ENCODE measurements at regions not wholly inside any gene's neighbourhood (a gene's known extent, or its start where the extent isn't known, plus 50 kb on each side); places are given as distances from the start of the nearest gene placed in this dataset.

DNA sequence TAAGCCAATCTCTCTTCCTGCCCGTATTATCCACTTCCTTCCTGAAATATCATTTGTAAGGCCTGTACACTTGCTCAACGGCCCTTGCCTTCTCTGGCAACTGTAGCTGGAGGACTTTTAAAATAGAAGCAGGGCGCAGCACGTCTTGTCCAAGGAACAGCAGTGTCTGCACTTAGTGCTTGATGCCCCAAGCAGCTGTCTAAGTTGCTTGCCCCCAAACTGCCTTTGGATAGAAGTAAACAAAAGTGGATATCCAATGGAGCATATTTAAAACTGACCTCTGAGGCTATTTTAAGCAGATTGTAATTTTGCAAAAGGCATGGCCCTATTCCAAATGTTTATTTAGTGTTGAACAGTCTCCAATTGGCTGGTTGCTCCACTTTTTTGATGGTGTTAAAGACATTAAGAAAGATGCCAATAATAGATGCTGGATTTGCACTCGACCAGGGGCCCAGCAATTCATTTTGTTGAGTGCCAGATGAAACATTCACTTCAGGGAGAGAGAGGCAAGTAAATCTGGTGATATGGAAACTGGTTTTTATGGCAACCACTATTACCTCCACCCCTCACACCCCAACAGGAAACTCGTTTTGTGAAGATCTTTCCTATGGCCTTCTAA, 526.8 kb upstream of the TBL1XR1 start:
- Mint-ChIP-seq H3K9me3 (peaks cover 2% of the 10 kb centered on the region), H3K36me3 (ENCODE audit: low read depth) (no peaks in the 10 kb centered on the region), H3K4me1 (ENCODE audit: low read depth) (peaks cover 10% of the 10 kb centered on the region), H3K27ac (no peak overlapping the region), H3K27me3 (ENCODE audit: low read depth) (no peaks in the 10 kb centered on the region), H3K4me3 (no peak overlapping the region)
- intact Hi-C loops (cut with micrococcal nuclease) = no loop called here
- CTCF ChIA-PET = no interaction called here
- no peak for DNase-seq

- H3K36me3 Mint-ChIP-seq (ENCODE audit: low read depth) = no peaks in the 10 kb centered on the region
- H3K27ac Mint-ChIP-seq = no peak overlapping the region
- CTCF ChIA-PET = no interaction called here
- H3K27me3 Mint-ChIP-seq (ENCODE audit: low read depth) = no peaks in the 10 kb centered on the region
- H3K4me3 Mint-ChIP-seq = no peak overlapping the region
- intact Hi-C loops (cut with micrococcal nuclease) = no loop called here
- H3K4me1 Mint-ChIP-seq (ENCODE audit: low read depth) = peaks cover 10% of the 10 kb centered on the region
- DNase-seq = no peak
- peaks cover 2% of the 10 kb centered on the region for H3K9me3 Mint-ChIP-seq
These were observed 527.9 kb upstream of the TBL1XR1 start for GRCh38 chr3:177725165-177725564.

GRCh38 chr3:177726807-177727206, 529.5 kb upstream of the TBL1XR1 start:
- Mint-ChIP-seq H3K36me3 (ENCODE audit: low read depth) (no peaks in the 10 kb centered on the region), H3K4me1 (ENCODE audit: low read depth) (peaks cover 21% of the 10 kb centered on the region), H3K27me3 (ENCODE audit: low read depth) (no peaks in the 10 kb centered on the region), H3K9me3 (no peaks in the 10 kb centered on the region), H3K27ac (no peak overlapping the region), H3K4me3 (no peak overlapping the region)
- DNase-seq = no peak
- CTCF ChIA-PET = interaction anchor here (0.8 kb wide), 1 partner anchor 16 kb away, joined by 3 read pairs; no protein-coding TSS in a partner anchor
- intact Hi-C loops (cut with micrococcal nuclease) = no loop called here

GRCh38 chr3:177729956-177730681, 532.8 kb upstream of the TBL1XR1 start:
- H3K4me1 Mint-ChIP-seq (ENCODE audit: low read depth) = peaks cover 15% of the 10 kb centered on the region
- CTCF ChIA-PET = interaction anchor here (1.1 kb wide), 1 partner anchor 12 kb away, joined by 4 read pairs; no protein-coding TSS in a partner anchor
- H3K27ac Mint-ChIP-seq = no peak overlapping the region
- intact Hi-C loops (cut with micrococcal nuclease) = no loop called here
- no peak for DNase-seq
- no peaks in the 10 kb centered on the region for H3K9me3 Mint-ChIP-seq
- H3K4me3 Mint-ChIP-seq = no peak overlapping the region
- H3K36me3 Mint-ChIP-seq (ENCODE audit: low read depth) = no peaks in the 10 kb centered on the region
- H3K27me3 Mint-ChIP-seq (ENCODE audit: low read depth) = no peaks in the 10 kb centered on the region

DNA sequence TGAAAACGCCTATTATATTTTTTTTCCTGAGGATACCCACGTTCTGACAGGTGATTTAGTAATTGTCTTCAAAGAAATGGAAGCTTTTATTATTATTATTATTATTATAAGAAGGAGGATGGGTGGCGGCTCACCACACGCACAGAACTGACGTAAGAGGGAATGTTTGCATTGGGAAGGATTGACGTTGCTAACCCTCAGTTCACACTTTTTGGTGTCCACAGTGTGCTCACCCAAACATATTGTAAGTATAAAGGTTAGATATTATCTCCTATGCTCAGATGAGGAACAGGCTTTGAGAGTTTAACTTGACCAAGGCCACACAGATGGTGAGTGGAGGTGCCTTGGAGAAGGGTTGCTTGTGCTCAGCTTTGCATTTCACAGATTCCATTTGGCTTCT, 533.5 kb upstream of the TBL1XR1 start:
- Mint-ChIP-seq H3K27ac (no peak overlapping the region), H3K4me3 (no peak overlapping the region), H3K4me1 (ENCODE audit: low read depth) (peaks cover 13% of the 10 kb centered on the region), H3K27me3 (ENCODE audit: low read depth) (no peaks in the 10 kb centered on the region), H3K9me3 (no peaks in the 10 kb centered on the region), H3K36me3 (ENCODE audit: low read depth) (no peaks in the 10 kb centered on the region)
- DNase-seq = no peak
- intact Hi-C loops (cut with micrococcal nuclease) = no loop called here
- CTCF ChIA-PET = no interaction called here

- no peaks in the 10 kb centered on the region for H3K9me3 Mint-ChIP-seq
- no peak for DNase-seq
- H3K4me1 Mint-ChIP-seq (ENCODE audit: low read depth) = peaks cover 13% of the 10 kb centered on the region
- no peaks in the 10 kb centered on the region for H3K27me3 Mint-ChIP-seq (ENCODE audit: low read depth)
- H3K36me3 Mint-ChIP-seq (ENCODE audit: low read depth) = no peaks in the 10 kb centered on the region
- CTCF ChIA-PET = interaction anchor here (1.2 kb wide), 1 partner anchor 15 kb away, joined by 3 read pairs; no protein-coding TSS in a partner anchor
- intact Hi-C loops (cut with micrococcal nuclease) = no loop called here
- H3K27ac Mint-ChIP-seq = no peak overlapping the region
- H3K4me3 Mint-ChIP-seq = no peak overlapping the region
These were observed 534.5 kb upstream of the TBL1XR1 start for GRCh38 chr3:177731644-177732268.

GRCh38 chr3:177733233-177733632, 536.0 kb upstream of the TBL1XR1 start:
- no peak for DNase-seq
- H3K9me3 Mint-ChIP-seq = no peaks in the 10 kb centered on the region
- no peaks in the 10 kb centered on the region for H3K36me3 Mint-ChIP-seq (ENCODE audit: low read depth)
- H3K4me1 Mint-ChIP-seq (ENCODE audit: low read depth) = peaks cover 13% of the 10 kb centered on the region
- no peaks in the 10 kb centered on the region for H3K27me3 Mint-ChIP-seq (ENCODE audit: low read depth)
- H3K27ac Mint-ChIP-seq = no peak overlapping the region
- intact Hi-C loops (cut with micrococcal nuclease) = no loop called here
- CTCF ChIA-PET = interaction anchor here (1.2 kb wide), 1 partner anchor 13 kb away, joined by 3 read pairs; no protein-coding TSS in a partner anchor
- H3K4me3 Mint-ChIP-seq = no peak overlapping the region

- Mint-ChIP-seq H3K9me3 (no peaks in the 10 kb centered on the region), H3K36me3 (ENCODE audit: low read depth) (no peaks in the 10 kb centered on the region), H3K4me3 (no peak overlapping the region), H3K27me3 (ENCODE audit: low read depth) (no peaks in the 10 kb centered on the region), H3K27ac (no peak overlapping the region), H3K4me1 (ENCODE audit: low read depth) (peaks cover 13% of the 10 kb centered on the region)
- no peak for DNase-seq
- CTCF ChIA-PET = no interaction called here
- intact Hi-C loops (cut with micrococcal nuclease) = no loop called here
These were observed 536.7 kb upstream of the TBL1XR1 start for GRCh38 chr3:177733936-177734335.

- Mint-ChIP-seq H3K4me1 (ENCODE audit: low read depth) (peaks cover 11% of the 10 kb centered on the region), H3K27ac (no peak overlapping the region), H3K9me3 (no peaks in the 10 kb centered on the region), H3K4me3 (no peak overlapping the region), H3K27me3 (ENCODE audit: low read depth) (no peaks in the 10 kb centered on the region), H3K36me3 (ENCODE audit: low read depth) (no peaks in the 10 kb centered on the region)
- CTCF ChIA-PET = no interaction called here
- no peak for DNase-seq
- intact Hi-C loops (cut with micrococcal nuclease) = loop anchor here (5.0 kb wide), 1 partner anchor 417 kb away; no protein-coding TSS in a partner anchor
These were observed 538.1 kb upstream of the TBL1XR1 start for GRCh38 chr3:177735431-177735830.

- Mint-ChIP-seq H3K4me1 (ENCODE audit: low read depth) (no peaks in the 10 kb centered on the region), H3K9me3 (no peaks in the 10 kb centered on the region), H3K36me3 (ENCODE audit: low read depth) (no peaks in the 10 kb centered on the region), H3K27me3 (ENCODE audit: low read depth) (no peaks in the 10 kb centered on the region), H3K27ac (no peak overlapping the region), H3K4me3 (no peak overlapping the region)
- intact Hi-C loops (cut with micrococcal nuclease) = loop anchor here (5.0 kb wide), 1 partner anchor 413 kb away; no protein-coding TSS in a partner anchor
- CTCF ChIA-PET = no interaction called here
- no peak for DNase-seq
These were observed 542.2 kb upstream of the TBL1XR1 start for GRCh38 chr3:177739461-177739860.

GRCh38 chr3:177740254-177740653, 543.0 kb upstream of the TBL1XR1 start:
- H3K4me3 Mint-ChIP-seq = no peak overlapping the region
- no peaks in the 10 kb centered on the region for H3K36me3 Mint-ChIP-seq (ENCODE audit: low read depth)
- no peak for DNase-seq
- H3K27ac Mint-ChIP-seq = no peak overlapping the region
- no peaks in the 10 kb centered on the region for H3K9me3 Mint-ChIP-seq
- no peaks in the 10 kb centered on the region for H3K27me3 Mint-ChIP-seq (ENCODE audit: low read depth)
- intact Hi-C loops (cut with micrococcal nuclease) = no loop called here
- no peaks in the 10 kb centered on the region for H3K4me1 Mint-ChIP-seq (ENCODE audit: low read depth)
- CTCF ChIA-PET = no interaction called here

GRCh38 chr3:177742273-177742672, 545.0 kb upstream of the TBL1XR1 start:
- CTCF ChIA-PET = interaction anchor here (0.6 to 1.1 kb wide), 2 partner anchors 12 to 37 kb away, joined by 3 to 4 read pairs; no protein-coding TSS in a partner anchor
- DNase-seq = no peak
- no peaks in the 10 kb centered on the region for H3K4me1 Mint-ChIP-seq (ENCODE audit: low read depth)
- H3K27me3 Mint-ChIP-seq (ENCODE audit: low read depth) = no peaks in the 10 kb centered on the region
- no peak overlapping the region for H3K27ac Mint-ChIP-seq
- no peaks in the 10 kb centered on the region for H3K9me3 Mint-ChIP-seq
- intact Hi-C loops (cut with micrococcal nuclease) = no loop called here
- no peaks in the 10 kb centered on the region for H3K36me3 Mint-ChIP-seq (ENCODE audit: low read depth)
- no peak overlapping the region for H3K4me3 Mint-ChIP-seq
